NCI-H2081 (cell line): ENCODE measurements at regions not wholly inside any gene's neighbourhood (a gene's known extent, or its start where the extent isn't known, plus 50 kb on each side); places are given as distances from the start of the nearest gene placed in this dataset.
"Not testable (repeated sequence)": the region's sequence is repeated elsewhere in the genome, so short reads cannot be mapped to it uniquely, and the experiment has no call there.

Experiments
- DNase-seq, 2 experiments: peaks; one replicate each; lab custom pipeline; 2025; lab: John Stamatoyannopoulos, UW

GRCh38 chr6:76776876-76777275 is 686.4 kb downstream of the HTR1B start:
- no peak for DNase-seq

- no peak for DNase-seq
Measured at GRCh38 chr6:76774781-76775384, 688.4 kb downstream of the HTR1B start.

GRCh38 chr6:76772951-76773350 is 690.3 kb downstream of the HTR1B start:
- DNase-seq = no peak

DNA sequence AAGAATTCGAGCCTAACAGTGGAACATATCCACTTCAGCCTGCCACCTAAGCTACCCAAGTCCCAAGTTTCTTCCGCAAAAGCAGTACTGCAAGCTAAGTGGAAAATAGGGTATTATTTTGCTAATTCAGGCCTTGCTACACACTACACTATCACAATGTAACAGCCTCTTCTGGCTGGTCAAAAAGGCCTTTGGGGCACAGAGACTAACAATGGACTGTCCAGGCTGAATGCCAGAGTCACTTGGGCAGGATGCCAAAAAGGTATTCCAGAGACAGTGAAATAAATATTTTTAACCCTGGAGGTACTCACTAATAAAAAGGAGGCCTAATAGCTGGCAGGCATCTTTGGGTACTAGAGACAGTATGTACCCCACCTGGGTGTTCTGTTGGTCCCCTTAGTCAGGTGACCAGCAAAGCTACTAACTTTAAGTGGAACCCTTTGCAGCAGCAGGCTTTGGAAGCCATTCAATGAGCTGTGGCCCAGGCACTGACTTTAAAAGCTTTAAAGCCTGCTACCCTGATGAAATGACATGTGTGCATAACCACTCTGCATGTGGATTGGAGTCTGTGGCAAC is 692.1 kb downstream of the HTR1B start:
- no peak for DNase-seq

DNA sequence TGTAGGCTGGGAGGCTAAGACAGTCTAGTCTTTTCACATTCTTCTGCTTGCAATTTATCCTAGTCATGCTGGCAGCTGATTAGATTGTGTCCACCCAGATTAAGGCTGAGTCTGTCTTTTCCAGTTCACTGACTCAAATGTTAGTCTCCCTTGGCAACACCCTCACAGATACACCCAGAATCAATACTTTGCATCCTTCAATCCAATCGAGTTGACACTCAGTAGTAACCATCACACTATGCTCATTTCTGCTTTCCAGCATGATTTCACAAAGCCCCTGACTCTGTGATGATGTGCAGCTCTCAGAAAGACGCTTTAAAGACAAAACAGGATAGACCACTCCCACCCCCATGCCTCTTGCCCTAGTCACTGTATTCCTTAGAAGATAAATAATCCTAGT is 693.0 kb downstream of the HTR1B start:
- DNase-seq = no peak

DNA sequence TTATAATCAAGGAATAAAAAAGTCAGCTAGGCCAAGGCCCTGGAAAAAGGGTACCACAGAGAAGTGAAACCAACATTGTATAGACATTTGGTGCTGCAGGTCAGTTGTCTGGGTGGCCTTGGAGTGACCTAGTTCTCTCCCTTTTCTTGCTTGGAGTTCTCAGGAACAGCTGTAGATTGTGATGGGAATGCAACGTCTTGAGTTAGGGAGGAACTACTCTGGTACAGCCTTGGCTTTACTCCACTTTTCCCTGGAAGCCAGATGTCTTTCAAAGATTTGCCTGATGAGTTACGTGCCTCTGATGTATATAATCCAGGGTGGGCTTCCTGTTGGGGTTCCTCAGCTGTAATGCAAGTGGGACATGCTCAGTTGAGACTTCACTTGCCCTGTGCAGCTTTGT is 694.7 kb downstream of the HTR1B start:
- no peak for DNase-seq

- no peak for DNase-seq
Measured at GRCh38 chr6:76764057-76764456, 691.6 kb upstream of the IMPG1 start.

DNA sequence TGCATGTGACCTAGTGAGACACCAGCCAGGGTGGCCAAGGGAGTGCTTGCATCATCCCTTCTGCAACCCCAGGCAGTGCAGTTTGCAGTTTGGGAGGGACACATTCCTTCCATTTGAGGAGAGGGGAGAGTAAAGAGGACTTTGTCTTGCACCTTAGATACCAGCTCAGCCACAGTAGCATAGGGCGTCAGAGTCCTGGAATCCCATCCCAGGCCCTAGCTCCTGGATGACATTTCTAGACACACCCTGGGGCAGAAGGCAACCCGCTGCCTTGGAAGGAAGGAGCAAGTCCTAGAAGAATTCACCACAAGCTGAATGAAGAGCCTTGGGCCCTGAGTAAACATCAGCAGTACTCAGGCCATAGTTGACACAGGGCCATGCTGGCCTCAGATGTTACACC is 680.4 kb upstream of the IMPG1 start:
- DNase-seq = no peak

GRCh38 chr6:76745388-76745787 is 672.9 kb upstream of the IMPG1 start:
- not testable (repeated sequence) for DNase-seq

- DNase-seq = not testable (repeated sequence)
Measured at GRCh38 chr6:76744151-76744720, 671.8 kb upstream of the IMPG1 start.

DNA sequence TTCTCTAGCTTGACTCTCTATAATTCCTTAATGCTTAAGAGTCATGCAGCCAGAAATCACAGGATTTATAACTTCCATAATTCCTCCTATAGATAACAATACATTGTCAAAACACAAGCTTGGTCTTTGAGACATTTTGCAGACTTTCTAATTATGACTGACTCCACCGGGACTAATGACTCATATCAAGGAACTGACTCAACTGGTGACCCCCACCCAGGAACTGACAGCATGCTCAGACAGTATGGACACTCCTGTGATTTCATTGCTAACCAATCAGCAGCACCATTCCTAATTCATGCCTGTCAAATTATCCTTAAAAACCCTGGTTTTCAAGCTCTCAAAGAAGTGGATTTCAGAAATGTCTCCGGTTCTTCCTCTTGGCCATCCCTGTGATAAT is 670.5 kb upstream of the IMPG1 start:
- no peak for DNase-seq

DNA sequence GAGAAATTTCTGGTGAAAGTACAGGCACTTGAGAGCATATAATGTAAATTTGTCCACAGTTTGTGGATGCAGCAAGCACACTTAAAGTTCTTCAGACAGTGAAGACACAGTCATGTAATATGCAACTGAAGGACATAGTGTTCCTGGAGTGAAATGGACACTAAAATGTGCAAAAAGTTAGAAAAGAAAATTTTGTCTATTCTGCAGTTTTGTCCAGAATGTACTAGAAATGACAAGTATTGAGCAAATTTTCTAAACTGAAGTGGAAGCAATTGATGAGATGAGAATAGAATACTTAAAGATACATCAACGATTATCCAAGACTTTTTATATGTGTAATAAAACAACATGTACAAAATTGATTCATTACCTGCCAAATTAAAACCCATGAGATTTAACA is 647.0 kb upstream of the IMPG1 start:
- no peak for DNase-seq

DNA sequence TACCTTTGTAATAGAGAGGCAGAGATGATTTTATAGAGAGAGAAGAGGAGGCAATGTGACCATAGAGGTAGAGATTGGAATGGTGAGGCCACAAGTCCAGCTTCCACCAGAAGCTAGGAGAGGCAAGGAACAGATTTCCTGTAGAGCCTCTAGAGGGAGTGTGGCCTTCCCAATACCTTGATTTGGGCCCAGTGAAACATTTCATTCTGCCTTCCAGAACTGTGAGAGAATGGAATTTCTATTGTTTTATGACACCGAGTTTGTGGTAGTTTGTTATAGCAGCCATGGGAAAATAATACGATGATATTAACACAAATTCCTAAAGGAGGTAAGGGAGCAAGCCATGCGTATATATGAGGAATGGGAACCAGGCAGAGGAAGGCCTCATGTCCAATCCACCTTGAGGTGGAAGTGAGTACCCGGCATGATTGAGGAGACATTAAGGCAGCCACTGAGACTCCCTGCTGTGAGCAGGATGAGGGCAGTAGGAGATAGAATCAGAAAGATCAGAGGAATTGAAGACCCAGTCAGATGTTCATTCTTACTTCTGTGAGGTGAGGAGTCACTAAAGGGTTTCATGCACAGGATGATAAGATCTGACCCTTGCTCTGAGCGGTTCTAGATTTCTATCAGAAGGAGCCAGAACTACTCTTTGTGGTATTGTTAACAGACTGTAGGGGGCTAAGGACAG is 636.3 kb upstream of the IMPG1 start:
- DNase-seq = no peak

DNA sequence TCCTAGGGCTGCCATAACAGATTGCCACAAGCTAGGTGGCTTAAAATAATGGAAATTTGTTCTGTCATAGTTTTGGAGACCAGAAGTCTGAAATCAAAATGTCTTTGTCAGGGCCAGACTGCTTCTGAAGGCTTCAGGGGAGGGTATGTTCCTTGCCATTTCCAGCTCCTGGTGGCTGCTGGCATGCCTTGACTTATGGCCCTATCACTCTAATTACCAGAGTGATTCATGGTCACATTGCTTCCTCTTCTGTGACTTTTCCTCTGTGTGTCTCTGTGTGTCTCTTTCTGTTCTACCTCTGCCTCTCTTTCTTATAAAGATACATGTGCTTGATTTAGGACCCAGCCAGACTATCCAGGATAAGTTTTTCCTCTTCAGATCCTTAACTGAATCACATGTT is 635.2 kb upstream of the IMPG1 start:
- DNase-seq = no peak

- DNase-seq = no peak
Measured at GRCh38 chr6:76706631-76707030, 634.2 kb upstream of the IMPG1 start.

- no peak for DNase-seq
Measured at GRCh38 chr6:76706086-76706485, 633.6 kb upstream of the IMPG1 start.

DNA sequence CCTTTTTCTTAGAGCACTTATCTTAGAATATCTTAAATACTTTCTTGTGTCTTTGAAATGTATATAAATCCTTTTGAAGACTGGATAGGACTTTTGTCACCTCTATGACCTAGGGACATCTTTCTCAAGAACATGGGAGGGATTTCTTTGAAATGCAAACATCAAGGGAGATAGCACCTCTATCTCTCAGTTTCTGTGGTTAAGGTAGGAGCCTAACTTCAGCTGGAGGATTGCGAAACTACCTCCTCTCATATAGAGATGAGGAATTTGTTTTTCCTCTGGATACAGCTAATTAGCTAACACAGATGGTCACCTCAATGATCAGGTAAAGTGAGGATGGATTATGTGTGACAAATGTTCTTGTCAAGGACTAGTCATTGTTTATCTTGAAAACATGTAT is 631.3 kb upstream of the IMPG1 start:
- DNase-seq = no peak

- DNase-seq = no peak
Measured at GRCh38 chr6:76703285-76703684, 630.8 kb upstream of the IMPG1 start.

DNA sequence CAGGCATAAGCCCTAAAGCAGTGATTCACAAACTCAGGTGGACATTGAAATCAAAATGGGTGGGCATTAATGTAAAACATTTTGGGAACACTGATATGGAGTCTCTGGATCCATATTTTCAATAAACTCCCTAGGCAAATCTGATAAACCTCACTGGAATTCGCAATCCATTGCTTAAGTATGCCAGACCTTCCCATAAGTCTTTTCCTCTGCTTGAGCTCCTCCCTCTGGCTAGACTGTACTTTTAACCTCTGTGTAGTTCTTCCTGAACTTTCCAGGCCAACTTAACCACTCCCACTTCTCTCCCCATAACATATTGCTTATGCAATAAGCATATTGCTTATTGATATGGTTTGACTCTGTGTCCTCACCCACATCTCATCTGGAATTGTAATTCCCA is 629.7 kb upstream of the IMPG1 start:
- DNase-seq = no peak

GRCh38 chr6:76701610-76702009 is 629.1 kb upstream of the IMPG1 start:
- no peak for DNase-seq

DNA sequence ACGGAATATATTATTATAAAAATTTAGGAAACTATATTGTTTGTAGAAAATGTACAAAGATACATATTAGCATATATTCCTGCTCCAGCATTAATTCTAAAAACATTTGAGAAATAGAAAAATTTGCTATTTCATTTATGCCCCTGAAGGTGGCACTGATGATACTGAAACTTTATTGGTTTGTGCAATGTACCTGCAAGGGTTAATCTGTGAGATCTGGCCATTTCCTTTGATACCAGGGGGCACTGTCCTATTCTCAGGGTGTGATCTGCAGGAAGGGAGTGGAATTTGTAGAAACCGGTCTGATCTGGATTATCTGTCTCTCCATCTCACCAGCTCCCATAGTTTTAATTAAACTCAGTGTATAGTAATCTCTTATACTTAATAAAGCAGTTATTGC is 625.1 kb upstream of the IMPG1 start:
- no peak for DNase-seq

- no peak for DNase-seq
Measured at GRCh38 chr6:76694795-76695194, 622.3 kb upstream of the IMPG1 start.

DNA sequence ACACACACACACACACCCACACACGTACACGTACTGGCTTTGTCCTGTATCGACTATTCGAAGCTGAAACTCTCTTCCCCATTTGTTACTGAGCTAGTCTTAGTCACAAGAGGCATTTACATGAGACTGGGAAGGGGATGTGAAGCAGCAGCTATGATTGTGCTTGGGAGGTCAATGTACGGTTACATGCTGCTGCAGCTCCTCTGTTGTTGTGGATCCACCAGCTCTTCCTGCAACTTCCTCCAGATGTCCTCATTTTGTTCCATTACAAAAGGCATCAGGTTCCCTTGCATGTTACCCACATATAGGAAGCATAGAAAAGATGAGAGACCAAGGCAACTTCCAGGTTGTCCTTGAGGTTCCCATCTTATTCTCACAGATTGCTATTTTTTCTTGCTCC is 612.4 kb upstream of the IMPG1 start:
- no peak for DNase-seq
